GM21529 (cell line): ENCODE measurements at regions not wholly inside any gene's neighbourhood (a gene's known extent, or its start where the extent isn't known, plus 50 kb on each side); places are given as distances from the start of the nearest gene placed in this dataset.

Source experiments
- ATAC-seq: cut with Tn5 transposase; IDR thresholded peaks from one replicate; pipeline ENCODE4 v1.9.1; 2021; ENCODE audit not compliant: unreplicated experiment

DNA sequence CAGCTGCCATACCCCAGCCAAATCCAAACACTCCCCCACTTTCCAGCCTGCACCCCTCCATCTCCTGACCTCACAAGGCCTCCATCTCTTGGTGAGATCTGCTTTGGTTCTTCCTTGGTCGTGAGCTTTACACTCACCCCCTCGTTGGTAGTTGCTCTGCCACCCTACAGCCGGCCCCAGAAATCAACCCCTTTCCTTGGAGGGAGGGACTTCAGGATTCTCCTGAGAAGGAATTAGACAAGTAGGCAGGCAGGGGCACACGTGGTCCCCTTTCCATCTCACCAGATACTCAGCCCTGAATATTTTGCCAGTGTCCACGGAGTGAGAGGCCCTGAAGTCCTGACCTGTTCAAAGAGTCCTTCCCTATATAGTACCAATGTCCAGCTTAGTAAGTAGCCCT lies 120.0 kb upstream of the PWP1 start:
- ATAC-seq: no peak

DNA sequence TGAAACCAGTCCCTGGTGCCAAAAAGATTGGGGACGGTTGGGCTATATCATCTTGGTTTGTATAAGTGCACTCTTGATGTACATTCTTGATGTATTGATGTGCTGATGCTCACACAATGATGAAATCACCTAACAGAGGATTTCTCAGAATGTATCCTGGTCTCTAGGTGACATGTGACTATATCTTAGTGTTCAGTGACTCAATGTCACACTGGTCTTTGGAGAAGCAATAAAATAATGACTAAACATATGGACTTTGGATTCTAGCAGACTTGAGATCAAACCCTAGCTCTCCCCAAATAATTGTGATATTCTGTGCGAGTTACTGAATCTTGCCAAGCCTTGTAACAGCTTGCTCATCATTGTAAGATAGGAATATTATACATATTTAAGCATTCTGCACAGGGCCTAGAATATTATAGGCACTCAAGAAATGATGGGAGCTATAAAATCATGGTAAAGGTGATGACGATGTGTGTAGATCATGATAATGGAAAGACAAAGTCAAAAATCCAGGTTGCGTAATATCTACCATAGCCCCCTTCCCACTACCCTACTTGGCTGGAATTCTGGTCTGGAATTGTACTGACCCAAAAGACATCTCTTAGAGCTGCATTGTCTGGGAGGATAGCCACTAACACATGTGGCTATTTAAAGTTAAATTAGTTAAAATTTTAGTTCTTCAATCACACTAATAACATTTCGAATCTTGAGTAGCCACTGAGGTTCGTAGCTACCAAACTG lies 117.6 kb upstream of the PWP1 start:
- no peak for ATAC-seq

DNA sequence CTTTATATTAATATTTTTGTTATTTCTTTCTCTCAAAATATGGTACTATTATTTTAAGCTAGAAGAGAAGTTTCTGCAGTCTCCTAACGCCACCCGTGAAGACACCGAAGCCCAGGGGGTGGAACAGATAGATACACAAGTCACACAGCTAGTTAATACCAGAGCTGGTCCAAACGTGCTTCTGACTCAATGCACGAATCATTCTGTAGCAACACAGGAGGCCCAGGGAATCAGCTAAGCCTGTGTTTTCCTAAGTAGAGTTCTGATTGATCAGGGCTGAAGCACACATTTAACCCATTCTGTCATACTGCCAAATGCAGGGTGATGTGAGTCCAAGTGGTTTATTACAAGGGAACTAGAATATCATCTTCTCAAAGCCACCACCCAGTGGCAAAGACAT lies 116.9 kb upstream of the PWP1 start:
- no peak for ATAC-seq

DNA sequence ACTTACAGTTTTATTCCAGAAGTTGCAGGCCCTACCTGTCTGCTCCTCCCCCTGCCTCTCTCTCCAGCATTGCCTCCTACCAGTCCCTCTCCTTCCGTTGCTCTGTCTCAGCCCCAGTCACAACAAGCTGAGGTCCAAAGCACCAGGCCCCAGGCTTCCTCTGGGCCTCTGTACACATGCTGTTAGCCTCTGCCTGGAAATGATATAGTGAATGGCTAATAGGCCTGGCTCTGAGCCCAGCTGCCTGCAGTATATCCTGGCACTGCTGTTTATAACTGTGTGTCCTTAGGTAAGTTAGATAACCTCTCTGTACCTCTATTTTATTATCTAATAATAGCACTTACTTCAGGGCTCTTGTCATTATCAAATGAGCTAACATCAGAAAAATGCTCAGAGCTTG lies 114.9 kb upstream of the PWP1 start:
- ATAC-seq: no peak

DNA sequence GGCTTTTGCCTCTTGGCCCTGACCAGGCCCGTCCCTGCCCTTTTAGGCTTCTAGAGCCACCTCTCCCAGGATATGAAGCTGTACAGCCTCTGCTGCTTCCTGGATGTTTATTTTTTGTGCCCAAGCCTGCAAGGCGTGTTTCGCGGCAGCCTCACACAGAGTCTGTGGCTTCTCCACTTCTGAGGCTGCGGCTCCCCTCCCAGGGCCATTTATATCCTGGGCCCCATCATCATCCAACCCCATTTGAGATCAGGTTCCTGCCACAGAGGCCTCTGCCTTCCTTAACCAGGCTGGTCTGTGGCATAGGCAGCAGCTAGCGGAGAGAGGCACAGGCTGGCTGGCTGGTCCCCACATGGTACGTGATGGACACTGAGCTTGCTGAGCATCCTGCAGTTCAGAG lies 114.1 kb upstream of the PWP1 start:
- ATAC-seq: no peak

DNA sequence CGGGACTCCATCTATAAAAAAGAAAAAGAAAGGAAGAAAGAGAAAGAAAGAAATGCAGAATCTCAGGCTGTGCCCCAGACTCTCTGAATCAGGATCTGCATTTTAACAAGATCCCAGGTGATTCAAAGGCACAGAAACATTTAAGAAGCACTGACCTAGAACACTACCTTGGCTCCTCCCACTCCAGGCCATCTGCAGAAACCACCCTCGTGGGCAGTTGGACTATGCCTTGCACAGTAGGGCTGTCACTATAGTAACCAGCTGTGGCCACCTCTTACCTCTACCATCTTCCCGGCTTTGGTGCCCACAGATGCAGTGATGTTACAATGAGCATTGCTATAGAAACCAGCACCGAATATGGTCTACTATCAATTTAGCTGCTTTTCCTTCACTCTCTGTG lies 110.9 kb upstream of the PWP1 start:
- no peak for ATAC-seq

DNA sequence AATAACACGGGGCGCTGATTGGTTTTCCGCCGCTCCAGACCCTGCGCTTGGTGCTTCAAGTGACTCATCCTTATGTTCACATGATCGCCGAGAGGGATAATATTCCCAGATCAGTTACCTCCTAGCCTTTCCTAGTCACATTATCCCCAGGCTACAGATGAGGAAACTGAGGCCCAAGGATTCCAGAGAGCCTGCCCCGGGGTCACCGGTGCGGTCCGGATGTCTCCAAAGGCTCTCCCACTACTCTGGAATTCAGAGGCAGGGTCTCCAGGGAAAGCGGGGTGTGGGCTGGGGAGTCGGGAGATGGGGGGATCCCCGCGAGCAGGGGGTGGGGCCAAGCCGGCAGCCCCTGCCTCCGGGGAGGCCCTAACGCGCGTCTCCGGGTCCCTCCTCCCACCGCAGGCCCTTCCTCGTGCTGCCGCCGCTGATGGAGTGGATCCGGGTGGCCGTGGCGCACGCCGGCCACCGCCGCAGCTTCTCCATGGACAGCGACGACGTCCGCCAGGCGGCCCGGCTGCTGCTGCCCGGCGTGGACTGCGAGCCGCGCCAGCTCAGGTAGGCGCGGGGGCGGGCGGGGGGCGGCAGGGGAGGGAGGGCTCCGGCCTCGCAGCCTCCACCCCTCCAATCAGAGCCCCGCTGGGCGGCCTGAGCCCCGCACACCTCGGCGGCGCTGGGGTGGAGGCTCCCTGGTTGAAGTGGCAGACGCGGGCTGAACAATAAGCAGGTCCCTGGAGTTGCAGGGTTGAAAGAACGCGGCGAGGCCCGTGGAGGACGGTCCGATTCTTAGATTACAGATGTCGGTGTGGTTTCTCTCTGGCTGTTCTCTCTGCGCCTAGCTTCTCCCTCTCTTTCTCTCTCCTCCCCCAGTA lies 104.6 kb upstream of the PWP1 start:
- ATAC-seq: no peak

DNA sequence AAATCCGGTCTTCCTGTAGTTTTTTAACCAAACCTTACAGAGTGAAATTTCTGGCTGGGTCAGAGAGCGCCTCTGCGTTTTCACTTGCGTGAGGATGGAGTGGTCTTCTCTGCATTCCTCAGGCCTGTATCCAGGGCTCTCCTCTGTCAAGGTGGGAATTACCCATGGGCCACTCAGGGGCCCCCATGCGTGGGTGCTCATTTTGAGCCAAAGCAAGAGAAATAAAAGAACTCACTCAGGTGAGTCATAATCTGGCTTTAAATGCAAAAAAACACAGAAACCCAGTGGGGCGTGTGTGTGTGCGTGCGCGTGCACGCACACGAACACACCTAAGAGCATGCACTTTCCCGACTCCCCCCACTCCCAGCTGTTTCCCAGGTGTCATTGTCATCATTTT lies 104.0 kb upstream of the PWP1 start:
- ATAC-seq: no peak

DNA sequence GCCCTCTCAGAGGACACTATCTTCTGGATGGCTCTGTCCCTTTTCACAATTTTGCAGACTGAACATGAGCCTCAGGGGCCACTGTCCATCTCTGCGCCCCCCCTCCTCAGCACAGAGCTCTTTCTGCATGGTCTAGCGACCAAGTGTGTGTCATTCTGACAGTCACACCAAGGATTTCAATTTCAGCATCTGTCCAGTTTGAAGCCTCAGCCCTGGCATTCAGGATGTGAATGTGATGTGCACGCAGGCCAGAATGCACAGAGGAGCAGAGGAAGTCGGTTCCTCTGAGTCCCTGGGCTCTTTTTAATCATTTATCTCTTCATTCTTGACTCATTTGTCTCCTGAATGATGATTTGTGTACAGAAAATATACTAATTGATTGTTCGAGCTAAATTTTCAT lies 102.0 kb upstream of the PWP1 start:
- ATAC-seq: no peak

DNA sequence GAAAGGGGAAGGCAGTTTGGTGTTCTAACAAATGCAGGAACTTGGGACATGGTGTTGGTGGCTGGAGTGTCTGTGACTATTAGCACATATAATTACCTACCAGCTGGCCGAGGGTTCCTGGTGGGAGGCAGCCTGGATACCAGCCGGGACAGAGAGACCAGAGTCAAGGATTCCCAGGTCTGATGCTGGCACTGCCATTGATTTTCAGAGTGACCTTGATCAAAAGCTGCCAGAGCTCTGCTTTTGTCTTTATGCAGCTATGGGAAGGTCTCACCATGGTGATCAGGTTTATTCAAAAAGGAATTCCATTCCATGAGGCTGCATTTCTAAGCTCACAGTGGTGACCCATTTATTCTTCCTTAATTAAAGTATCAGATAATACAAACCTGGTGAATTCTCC lies 101.0 kb upstream of the PWP1 start:
- no peak for ATAC-seq

DNA sequence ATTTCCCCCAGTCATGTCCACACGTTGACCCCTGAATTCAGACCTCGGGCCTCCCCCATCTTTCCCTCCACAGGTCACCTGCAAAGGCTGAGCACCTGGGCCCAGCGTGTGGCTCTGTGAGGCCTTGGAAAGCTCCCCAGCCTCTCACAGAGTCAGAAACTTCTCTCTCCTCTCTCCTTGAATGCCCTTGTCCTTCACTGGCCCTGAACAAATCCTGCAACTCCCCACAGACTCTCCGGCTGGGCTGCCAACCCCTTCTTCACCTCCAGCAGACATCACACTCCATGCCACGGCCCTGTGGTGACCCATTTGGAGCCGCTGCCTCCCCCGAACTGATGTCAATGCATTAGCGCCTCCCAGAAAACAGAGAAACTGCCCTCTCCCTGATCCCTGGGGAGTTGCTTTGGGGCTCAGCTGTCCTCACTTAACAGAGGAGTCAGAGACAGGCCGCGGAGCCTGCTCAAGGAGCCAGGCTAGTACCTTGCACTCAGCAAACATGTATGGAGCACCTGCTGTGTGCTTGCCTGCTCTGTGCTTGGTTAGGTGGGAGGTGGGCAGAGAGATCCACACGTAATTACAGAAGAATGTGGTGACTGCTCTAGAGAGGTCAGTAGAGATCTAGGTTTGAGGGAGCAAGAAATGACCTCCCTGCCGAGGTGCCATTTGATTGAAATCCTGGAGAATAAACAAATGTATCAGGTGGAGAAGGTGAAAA lies 99.2 kb upstream of the PWP1 start:
- ATAC-seq: no peak

DNA sequence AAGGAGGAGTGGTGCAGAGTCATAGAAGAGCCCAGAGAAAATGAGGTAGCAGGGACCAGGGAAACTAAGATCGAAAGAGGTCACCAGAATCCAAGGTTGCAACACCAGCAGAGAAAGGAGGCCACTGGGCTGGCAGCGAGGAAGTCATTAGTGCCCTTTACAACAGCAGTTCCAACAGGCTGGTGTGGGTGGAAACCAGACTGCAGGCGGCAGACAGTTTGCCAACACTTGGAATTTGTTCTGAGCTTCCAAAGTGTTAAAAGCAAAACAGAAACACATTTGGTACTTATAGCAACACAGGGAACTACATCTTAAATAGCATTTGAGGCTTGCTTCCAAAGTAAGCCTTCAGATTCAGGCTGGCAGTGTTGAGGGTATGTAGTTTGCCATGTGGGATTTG lies 95.2 kb upstream of the PWP1 start:
- no peak for ATAC-seq

DNA sequence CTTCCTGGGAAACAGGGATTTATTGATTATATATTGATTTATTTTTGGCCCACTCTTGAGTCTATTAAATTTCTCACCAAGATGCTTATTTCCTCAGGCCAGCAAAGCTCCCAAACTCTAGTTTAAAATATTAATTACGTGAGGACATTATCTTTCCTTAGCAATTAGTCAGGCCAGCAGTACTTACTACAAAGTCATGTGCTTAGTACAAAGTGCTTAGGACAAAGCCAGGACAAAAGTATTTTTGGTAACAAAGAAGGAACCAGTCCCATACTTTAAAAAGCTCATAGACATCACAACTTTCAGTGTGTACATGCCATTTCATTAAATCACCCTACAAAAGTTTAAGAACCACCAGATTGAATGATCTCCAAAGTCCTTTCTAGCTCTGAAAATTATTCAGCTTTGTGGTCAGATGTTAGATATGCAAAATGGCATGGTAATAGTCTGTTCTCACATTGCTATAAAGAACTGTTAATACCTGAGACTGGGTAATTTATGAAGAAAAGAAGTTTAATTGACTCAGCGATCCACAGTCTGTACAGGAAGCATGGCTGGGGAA lies 94.7 kb upstream of the PWP1 start:
- ATAC-seq: no peak

DNA sequence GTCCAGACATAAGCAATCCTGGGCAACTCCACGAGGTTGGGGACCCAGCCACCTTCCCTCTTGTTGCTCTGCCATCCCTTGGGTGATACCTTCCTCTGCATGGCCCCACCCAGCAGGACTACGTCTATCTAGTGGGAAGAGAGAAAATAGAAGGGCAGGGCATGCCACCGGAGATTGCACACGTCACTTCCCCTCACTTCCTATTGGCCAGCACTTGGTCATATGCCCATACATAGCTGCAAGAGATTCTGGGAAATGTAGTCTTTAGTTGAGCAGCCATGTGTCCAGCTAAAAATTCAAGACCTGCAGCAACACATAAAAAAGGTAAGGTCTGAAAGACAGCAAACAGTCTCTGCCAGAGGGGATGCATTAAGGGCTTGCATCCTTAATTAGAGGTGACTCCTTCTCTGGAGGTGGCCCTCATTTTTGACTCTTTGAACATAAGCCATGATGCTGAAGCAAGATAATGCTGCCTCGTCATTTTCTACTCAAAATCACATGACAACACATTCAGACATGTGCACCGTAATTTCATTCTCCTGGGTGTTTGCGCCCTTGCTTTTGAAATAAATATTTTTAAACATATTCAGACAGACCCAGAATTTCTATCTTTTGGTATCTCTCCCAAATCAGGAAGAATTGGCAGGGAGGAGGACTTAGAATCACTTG lies 91.8 kb upstream of the PWP1 start:
- no peak for ATAC-seq

DNA sequence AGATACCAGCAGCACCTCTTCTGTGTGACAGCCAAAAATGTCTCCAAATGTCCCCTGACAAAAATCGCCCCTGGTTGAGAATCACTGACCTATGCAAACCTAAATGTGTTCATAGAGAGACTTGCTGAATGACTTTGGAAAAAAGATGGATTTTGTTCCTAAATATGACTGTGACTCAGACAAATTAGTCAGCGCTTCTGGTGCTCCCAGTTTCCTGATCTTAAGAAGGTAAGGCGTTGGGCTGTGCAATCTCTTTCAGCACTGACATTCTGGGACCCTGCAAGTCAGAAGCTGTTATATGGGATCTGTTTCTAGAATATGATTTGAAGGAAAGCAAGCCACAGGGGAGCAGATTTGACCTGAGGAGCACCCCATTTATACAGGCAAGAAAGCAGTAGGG lies 90.6 kb upstream of the PWP1 start:
- no peak for ATAC-seq

DNA sequence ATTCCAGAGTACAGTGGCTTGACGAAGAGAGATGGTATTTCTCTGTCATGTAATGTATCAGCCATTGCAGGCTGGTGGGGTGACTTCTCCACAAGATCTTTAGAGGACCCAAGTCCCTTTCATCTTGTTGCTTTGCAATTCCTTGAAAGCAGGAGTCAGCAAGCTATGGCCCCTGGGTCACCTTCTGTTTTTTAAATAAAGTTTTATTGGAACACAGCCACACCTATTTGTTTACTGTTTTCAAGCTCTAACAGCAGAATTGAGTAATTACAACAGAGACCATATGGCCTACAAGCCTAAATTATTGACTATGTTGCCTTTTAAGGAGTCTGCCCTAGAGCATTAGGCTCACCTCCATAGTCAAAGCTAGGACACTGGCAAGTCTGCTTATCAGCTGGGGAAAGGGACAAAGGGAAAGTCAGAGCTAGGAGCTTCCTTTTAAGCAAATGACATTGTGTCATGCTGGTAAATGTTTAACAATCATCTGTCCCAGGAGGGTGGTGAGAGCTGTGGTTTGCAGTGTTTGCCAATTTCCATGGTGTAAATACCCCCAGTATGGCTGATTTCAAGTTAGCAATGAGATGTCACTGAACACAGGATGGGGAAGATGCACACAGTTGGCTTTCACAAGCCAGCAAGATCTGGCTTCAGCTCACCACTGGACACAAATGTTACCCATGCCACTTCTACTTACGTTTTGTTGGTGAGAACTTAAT lies 87.7 kb upstream of the PWP1 start:
- peak; percentile 51 for ATAC-seq

DNA sequence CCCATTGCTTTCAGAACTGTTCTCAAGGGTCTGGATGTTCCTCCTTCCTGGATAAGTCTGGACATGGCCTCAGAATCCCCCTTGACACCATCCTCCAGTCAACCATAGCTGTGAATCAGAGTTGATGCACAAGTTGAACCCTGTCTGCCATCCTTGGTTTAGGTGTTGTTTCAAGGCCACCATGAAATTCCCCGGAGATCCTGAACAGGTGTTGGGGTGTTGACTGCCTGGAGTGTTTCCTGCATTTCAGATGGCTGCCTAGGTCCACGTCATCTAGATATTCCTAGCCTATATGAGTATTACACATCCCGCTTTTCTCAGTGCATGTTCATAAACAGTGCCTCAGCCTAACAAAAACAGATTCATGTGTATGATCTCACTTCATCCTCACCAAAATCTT lies 86.7 kb upstream of the PWP1 start:
- no peak for ATAC-seq

DNA sequence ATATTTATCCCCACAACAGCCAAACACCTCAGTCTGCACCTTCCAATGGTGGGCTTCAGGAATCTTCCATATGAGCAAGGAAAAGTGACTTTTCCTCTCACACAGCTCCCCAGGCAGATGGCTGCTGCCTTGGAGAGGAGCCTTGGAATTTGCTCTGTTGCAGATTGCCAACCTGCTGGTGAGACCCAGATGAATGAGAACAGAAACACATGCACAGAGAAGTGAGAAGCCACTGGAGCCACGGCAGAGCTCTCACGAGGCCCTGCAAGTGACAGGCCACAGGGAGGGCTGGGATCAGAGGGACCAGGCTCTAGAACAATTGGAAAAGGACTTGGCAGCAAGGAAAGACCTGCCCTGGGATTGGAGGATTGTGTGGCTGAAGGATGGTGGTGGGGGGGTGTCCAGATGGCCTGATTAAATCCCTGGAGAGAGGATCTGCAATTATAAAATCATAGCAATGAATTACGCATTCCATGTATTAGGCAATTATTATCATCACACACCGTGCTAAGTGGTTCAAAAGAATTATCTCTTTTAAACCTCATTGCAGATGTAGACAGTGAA lies 84.9 kb upstream of the PWP1 start:
- ATAC-seq: no peak

DNA sequence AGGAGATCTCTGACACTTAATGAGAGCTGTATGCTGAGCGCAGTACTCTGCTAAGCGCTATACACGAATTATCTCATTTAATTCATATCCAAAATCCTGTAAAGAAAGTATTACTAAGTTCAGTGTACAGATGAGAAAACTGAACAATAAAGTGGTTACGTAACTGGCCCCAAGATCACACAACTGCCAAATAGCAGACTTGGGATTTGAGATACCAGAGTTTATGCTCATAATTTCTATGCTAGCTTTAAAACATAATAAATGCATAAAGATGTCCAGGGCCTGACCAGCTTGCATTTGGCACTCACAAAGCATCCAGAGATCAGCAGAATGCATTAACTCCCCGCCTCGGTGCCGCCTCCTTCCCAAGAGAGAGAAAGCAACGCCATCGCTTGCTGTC lies 83.2 kb upstream of the PWP1 start:
- no peak for ATAC-seq

DNA sequence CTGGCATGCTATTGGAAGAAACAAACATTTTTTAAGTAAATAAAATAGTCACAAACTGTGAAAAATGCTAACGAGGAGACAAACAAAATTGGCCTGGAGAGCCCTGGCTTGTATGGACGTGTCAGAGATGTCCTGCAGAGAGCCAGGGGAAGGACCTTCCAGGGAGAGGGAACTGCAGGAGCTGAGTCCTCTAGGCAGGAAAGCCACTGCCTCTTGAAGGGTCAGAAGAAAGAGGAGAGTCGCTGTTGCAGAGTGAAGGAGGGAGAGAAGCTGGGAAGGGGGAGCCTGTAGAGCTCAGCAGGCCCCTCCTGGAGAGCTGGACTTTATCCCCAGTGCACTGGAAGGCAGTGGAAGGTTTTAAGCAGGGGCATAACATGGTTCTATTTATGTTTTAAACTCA lies 80.3 kb upstream of the PWP1 start:
- no peak for ATAC-seq
